IMR-90 (cell line): ENCODE measurements at regions not wholly inside any gene's neighbourhood (a gene's known extent, or its start where the extent isn't known, plus 50 kb on each side); places are given as distances from the start of the nearest gene placed in this dataset.

Source experiments
- ATAC-seq: fragments of 200-7000 bp; cut with Tn5 transposase; 2 replicates; pipeline ENCODE4 v1.9.1; 2020; ENCODE audit warnings: low read depth, mild to moderate bottlenecking, moderate library complexity
- BruUV-seq: library from RNA; stranded (reverse); fragments of 400-500 nt; replicated peaks from 2 replicates; lab custom pipeline; 2021; lab: Mats Ljungman, UMichigan
- CTCF ChIA-PET: fragments of 300-600 bp; formaldehyde crosslinking; extraction: SDS; loops from one replicate; lab custom pipeline; 2021; ENCODE audit warnings: antibody characterized with exemption; lab: Yijun Ruan, JAX
- POLR2A ChIA-PET: fragments of 300-600 bp; sonication (Branson Sonifier 250); formaldehyde crosslinking; loops from one replicate; lab custom pipeline; 2022; ENCODE audit warnings: antibody characterized with exemption; ENCODE audit not compliant: unreplicated experiment; lab: Charles Lee
- DNase-seq: peaks from one replicate; pipeline ENCODE4 v3.0.0; 2013
- H2AFZ ChIP-seq: replicated peaks from 2 replicates; pipeline ENCODE3; 2013; ENCODE audit warnings: low read length, mild to moderate bottlenecking; ENCODE audit not compliant: poor library complexity
- H2AK5ac ChIP-seq: 2 replicates; pipeline ENCODE4 v1.6.1; 2013; ENCODE audit warnings: low read depth, low read length, inconsistent platforms
- H2AK9ac ChIP-seq: replicated peaks from 2 replicates; pipeline ENCODE3; 2013; ENCODE audit warnings: mild to moderate bottlenecking, low read depth, low read length, moderate library complexity; ENCODE audit not compliant: poor library complexity
- H2BK120ac ChIP-seq: 2 replicates; pipeline ENCODE4 v1.6.1; 2013; ENCODE audit warnings: low read depth, low read length, inconsistent platforms
- H2BK15ac ChIP-seq: 3 replicates; pipeline ENCODE4 v1.6.1; 2013; ENCODE audit warnings: low read depth, low read length, inconsistent platforms
- H2BK20ac ChIP-seq: 2 replicates; pipeline ENCODE4 v1.6.1; 2013; ENCODE audit warnings: low read depth, mild to moderate bottlenecking, inconsistent platforms, low read length, moderate library complexity
- H2BK5ac ChIP-seq: 2 replicates; pipeline ENCODE4 v1.6.1; 2013; ENCODE audit warnings: mild to moderate bottlenecking, low read depth, low read length, inconsistent platforms; ENCODE audit not compliant: poor library complexity, severe bottlenecking
- H3K14ac ChIP-seq: replicated peaks from 2 replicates; pipeline ENCODE4 v1.6.1; 2013; ENCODE audit warnings: low read depth, low read length, inconsistent platforms
- H3K18ac ChIP-seq: 2 replicates; pipeline ENCODE4 v1.6.1; 2013; ENCODE audit warnings: low read depth, low read length, control low read depth
- H3K23ac ChIP-seq: 2 replicates; pipeline ENCODE4 v1.6.1; 2013; ENCODE audit warnings: low read depth, low read length, inconsistent platforms
- H3K27ac ChIP-seq: 2 replicates; pipeline ENCODE4 v1.5.1; 2013; ENCODE audit warnings: mild to moderate bottlenecking, control low read depth, low read length; ENCODE audit not compliant: insufficient read depth
- H3K27me3 ChIP-seq: 2 replicates; pipeline ENCODE4 v1.6.1; 2013; ENCODE audit warnings: low read length; ENCODE audit not compliant: control insufficient read depth, insufficient read depth
- H3K36me3 ChIP-seq: 2 replicates; pipeline ENCODE4 v1.6.1; 2013; ENCODE audit warnings: low read length, mixed read lengths; ENCODE audit not compliant: control insufficient read depth, insufficient read depth
- H3K4ac ChIP-seq: 2 replicates; pipeline ENCODE4 v1.6.1; 2013; ENCODE audit warnings: low read depth, low read length, inconsistent platforms
- H3K4me1 ChIP-seq: 2 replicates; pipeline ENCODE4 v1.6.1; 2013; ENCODE audit warnings: low read length, mixed read lengths; ENCODE audit not compliant: control insufficient read depth, insufficient read depth
- H3K4me2 ChIP-seq: 2 replicates; pipeline ENCODE4 v1.6.1; 2013; ENCODE audit warnings: low read depth, mild to moderate bottlenecking, control low read depth, low read length, moderate library complexity
- H3K4me3 ChIP-seq: 2 replicates; pipeline ENCODE4 v1.5.1; 2013; ENCODE audit warnings: low read depth, mild to moderate bottlenecking, control low read depth, low read length, moderate library complexity; ENCODE audit not compliant: insufficient read depth
- H3K56ac ChIP-seq: 2 replicates; pipeline ENCODE4 v1.6.1; 2013; ENCODE audit warnings: low read length, inconsistent platforms; ENCODE audit not compliant: insufficient read depth; ENCODE audit errors: extremely low read depth
- H3K79me1 ChIP-seq, 2 experiments: 2 replicates each; pipeline ENCODE4 v1.6.1; 2013; ENCODE audit warnings: low read length in 2 of 2, inconsistent platforms in 1 of 2, low read depth in 1 of 2
- H3K9ac ChIP-seq: 2 replicates; pipeline ENCODE4 v1.6.1; 2013; ENCODE audit warnings: low read depth, low read length, control low read depth
- H3K9me1 ChIP-seq: 2 replicates; pipeline ENCODE4 v1.6.1; 2013; ENCODE audit warnings: low read length, inconsistent platforms; ENCODE audit not compliant: insufficient read depth
- H3K9me3 ChIP-seq: 2 replicates; pipeline ENCODE4 v1.6.1; 2013; ENCODE audit warnings: low read length; ENCODE audit not compliant: control insufficient read depth, insufficient read depth
- H4K20me1 ChIP-seq: 2 replicates; pipeline ENCODE4 v1.6.1; 2013; ENCODE audit warnings: low read length, inconsistent platforms; ENCODE audit not compliant: insufficient read depth
- H4K5ac ChIP-seq: 2 replicates; pipeline ENCODE4 v1.6.1; 2013; ENCODE audit warnings: mild to moderate bottlenecking, low read depth, low read length, control low read depth
- H4K8ac ChIP-seq, 2 experiments: 2 replicates each; pipeline ENCODE4 v1.6.1; 2013; ENCODE audit warnings: low read depth in 2 of 2, low read length in 2 of 2, control low read depth in 1 of 2, inconsistent platforms in 1 of 2
- H4K91ac ChIP-seq: 2 replicates; pipeline ENCODE4 v1.6.1; 2013; ENCODE audit warnings: low read depth, low read length, inconsistent platforms; ENCODE audit not compliant: insufficient read depth
- BHLHE40 ChIP-seq: fragments of 150-350 bp; IDR thresholded peaks from 2 replicates; pipeline ENCODE4 v1.6.1; 2016; ENCODE audit warnings: mild to moderate bottlenecking, low read depth, low read length
- CHD1 ChIP-seq: IDR thresholded peaks from 2 replicates; pipeline ENCODE4 v1.6.1; 2012; ENCODE audit warnings: low read depth, low read length, improper control_type of control experiment
- CTCF ChIP-seq: conservative IDR thresholded peaks from 2 replicates; pipeline ENCODE4 v1.5.1; 2012; ENCODE audit warnings: mild to moderate bottlenecking, low read depth, low read length, improper control_type of control experiment
- ELK1 ChIP-seq: fragments of 150-350 bp; IDR thresholded peaks from 2 replicates; pipeline ENCODE4 v1.6.1; 2016; ENCODE audit warnings: low read depth, mild to moderate bottlenecking, low read length, moderate library complexity, borderline replicate concordance
- FOS ChIP-seq: fragments of 150-350 bp; IDR thresholded peaks from 2 replicates; pipeline ENCODE4 v1.6.1; 2016; ENCODE audit warnings: low read depth, low read length
- MAFK ChIP-seq: IDR thresholded peaks from 2 replicates; pipeline ENCODE4 v1.6.1; 2012; ENCODE audit warnings: low read depth, low read length, improper control_type of control experiment
- MAZ ChIP-seq: IDR thresholded peaks from 2 replicates; pipeline ENCODE4 v1.6.1; 2012; ENCODE audit warnings: low read depth, mild to moderate bottlenecking, low read length, improper control_type of control experiment, moderate library complexity, borderline replicate concordance
- MXI1 ChIP-seq: IDR thresholded peaks from 2 replicates; pipeline ENCODE4 v1.6.1; 2012; ENCODE audit warnings: low read depth, mild to moderate bottlenecking, low read length, moderate library complexity, borderline replicate concordance
- NFE2L2 ChIP-seq: fragments of 150-350 bp; IDR thresholded peaks from 2 replicates; pipeline ENCODE4 v1.6.1; 2016; ENCODE audit warnings: low read depth, mild to moderate bottlenecking, low read length
- POLR2A ChIP-seq: IDR thresholded peaks from 2 replicates; pipeline ENCODE4 v1.6.1; 2012; ENCODE audit warnings: mild to moderate bottlenecking, low read depth, low read length
- RAD21 ChIP-seq: IDR thresholded peaks from 2 replicates; pipeline ENCODE4 v1.6.1; 2012; ENCODE audit warnings: low read length, improper control_type of control experiment
- RCOR1 ChIP-seq: IDR thresholded peaks from 2 replicates; pipeline ENCODE4 v1.6.1; 2012; ENCODE audit warnings: mild to moderate bottlenecking, low read length, improper control_type of control experiment; ENCODE audit not compliant: insufficient replicate concordance
- SMC3 ChIP-seq: fragments of 150-350 bp; IDR thresholded peaks from 2 replicates; pipeline ENCODE4 v1.6.1; 2016; ENCODE audit warnings: low read depth, mild to moderate bottlenecking, antibody characterized with exemption, low read length, moderate library complexity
- WGBS, 2 experiments: methylation state at CpG; one replicate each; pipeline versions ENCODE4 v1.1.5 to v1.1.7; 2013; ENCODE audit warnings: missing lambda C conversion rate in 2 of 2; ENCODE audit not compliant: insufficient read length in 1 of 2; ENCODE audit errors: extremely low coverage in 2 of 2; 5-methylcytosine and 5-hydroxymethylcytosine counted together
- dilution Hi-C: fragments of 300-500 bp; cut with HindIII; formaldehyde crosslinking; loops from one replicate; pipeline ENCODE4 v1.14.3; 2018; ENCODE audit warnings: low sequenced_read_pairs; ENCODE audit not compliant: unreplicated experiment
- in situ Hi-C: fragments of 300-500 bp; cut with MboI; formaldehyde crosslinking; loops from 3 replicates; pipeline ENCODE4 v1.14.3; 2019; ENCODE audit warnings: low sequenced_read_pairs, inconsistent platforms, mixed read lengths
- intact Hi-C: fragments of 100-400 bp; cut with micrococcal nuclease; formaldehyde crosslinking; loops from 2 replicates; pipeline ENCODE4 v1.10.0; 2022
- TF ChIP-seq, protein P1 (sequence below): fragments of 150-350 bp; IDR thresholded peaks from 2 replicates; pipeline ENCODE4 v1.6.1; 2017; ENCODE audit warnings: mild to moderate bottlenecking, antibody characterized with exemption, low read length, low read depth

DNA sequence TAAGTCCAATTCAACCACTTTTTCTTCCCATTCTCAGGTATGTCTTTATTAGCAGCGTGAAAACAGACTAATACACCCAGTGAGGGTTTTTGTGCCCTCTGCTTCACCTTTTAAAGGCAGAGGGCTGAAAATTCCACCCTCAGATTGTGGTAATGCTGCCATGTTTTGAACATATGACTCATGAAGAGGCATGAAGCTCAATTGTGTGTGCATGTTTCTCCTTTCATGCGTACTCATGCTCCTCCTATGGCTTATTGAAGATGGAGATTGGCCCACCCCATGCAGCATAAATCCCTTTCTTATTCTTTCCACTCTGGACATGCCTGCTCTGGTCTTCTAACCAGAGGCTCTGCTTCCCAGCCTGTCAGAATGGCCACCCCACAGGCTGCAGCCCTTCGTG is 168.0 kb upstream of the PRKCQ start:
- Histone ChIP-seq H3K27me3 (no peaks in the 10 kb centered on the region), H3K18ac (peak overlapping the region; percentile 58; the same call in 1 of the 2 replicates), H3K23ac (peak overlapping the region; percentile 28; the same call in 1 of the 2 replicates), H3K36me3 (no peaks in the 10 kb centered on the region), H2AFZ (no peak overlapping the region), H2AK9ac (peak overlapping the region; percentile 47), H3K4me2 (no peak overlapping the region), H2BK120ac (peak overlapping the region; percentile 85), H3K9ac (no peak overlapping the region), H3K56ac (no peak overlapping the region), H3K9me1 (peaks cover 13% of the 10 kb centered on the region), H3K9me3 (no peaks in the 10 kb centered on the region), H2BK5ac (peak overlapping the region; percentile 82), H2AK5ac (peak overlapping the region; percentile 81), H4K8ac (peak overlapping the region; percentile 50 to 78), H4K91ac (peak overlapping the region; percentile 84; the same call in 1 of the 2 replicates), H4K20me1 (no peaks in the 10 kb centered on the region), H2BK20ac (peak overlapping the region; percentile 78; the same call in 1 of the 2 replicates), H3K4me1 (peaks cover 19% of the 10 kb centered on the region), H4K5ac (peak overlapping the region; percentile 47; the same call in 1 of the 2 replicates), H3K4me3 (no peak overlapping the region), H3K14ac (peak overlapping the region; percentile 84), H3K27ac (no peak overlapping the region), H3K4ac (peak overlapping the region; percentile 88; the same call in 1 of the 2 replicates), H2BK15ac (peak overlapping the region; percentile 66), H3K79me1 (no peaks in the 10 kb centered on the region; a peak in 1 of 4 replicates)
- intact Hi-C loops (no loop called here), in situ Hi-C loops (loop anchor here (25.0 kb wide), 2 partner anchors 511 to 1039 kb away; partner anchors contain the start of genes ATP5F1C and KIN), dilution Hi-C loops (no loop called here)
- no peak for ATAC-seq
- ChIA-PET POLR2A (no interaction called here), CTCF (no interaction called here)
- peak; percentile 23 for DNase-seq
- TF ChIP-seq RCOR1 (no peak), MAFK (no peak), SMC3 (no peak), MAZ (no peak), MXI1 (no peak), NFE2L2 (no peak), CTCF (no peak), ELK1 (no peak), BHLHE40 (no peak), FOS (no peak), RAD21 (no peak), CHD1 (no peak), POLR2A (no peak)
- TF ChIP-seq, protein P1, sequence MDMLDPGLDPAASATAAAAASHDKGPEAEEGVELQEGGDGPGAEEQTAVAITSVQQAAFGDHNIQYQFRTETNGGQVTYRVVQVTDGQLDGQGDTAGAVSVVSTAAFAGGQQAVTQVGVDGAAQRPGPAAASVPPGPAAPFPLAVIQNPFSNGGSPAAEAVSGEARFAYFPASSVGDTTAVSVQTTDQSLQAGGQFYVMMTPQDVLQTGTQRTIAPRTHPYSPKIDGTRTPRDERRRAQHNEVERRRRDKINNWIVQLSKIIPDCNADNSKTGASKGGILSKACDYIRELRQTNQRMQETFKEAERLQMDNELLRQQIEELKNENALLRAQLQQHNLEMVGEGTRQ = no peak
- 100% methylated on average over 1 of the region's 3 CpGs; no CpG with 5 or more reads in 1 of the 2 experiments for WGBS, 2 experiments
- BruUV-seq = no TSS peak
